ENCODE measurements at regions not wholly inside any gene's neighbourhood (a gene's known extent, or its start where the extent isn't known, plus 50 kb on each side); places are given as distances from the start of the nearest gene placed in this dataset.

DNA sequence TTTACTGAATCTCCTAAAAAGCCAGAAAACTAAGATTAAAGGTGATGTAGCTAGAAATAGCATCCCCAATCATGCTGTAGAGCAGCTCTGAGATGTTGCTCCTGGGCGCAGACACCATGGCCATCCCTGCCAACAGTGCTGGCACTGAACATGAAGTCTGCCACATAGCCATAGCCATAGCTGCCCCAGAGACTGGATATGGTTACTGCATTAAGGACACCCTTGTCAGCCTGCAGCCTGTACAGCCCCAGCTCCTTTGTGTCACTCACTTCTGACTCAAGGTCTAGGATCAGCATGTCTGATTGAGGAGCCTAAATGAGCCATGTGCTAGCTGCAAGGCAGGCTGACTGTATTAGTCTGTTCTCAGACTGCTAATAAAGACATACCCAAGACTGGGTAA, 284.6 kb downstream of the RPS24 start:
- no peaks in the 10 kb centered on the region for H4K20me1 ChIP-seq (ENCODE audit: insufficient read depth)
- H3K36me3 ChIP-seq (ENCODE audit: control insufficient read depth in 1 of 2, insufficient read depth in 2 of 2, low read length in 2 of 2) = no peaks in the 10 kb centered on the region
- no peak overlapping the region for H3K9ac ChIP-seq (ENCODE audit: low read length)
- H3K4me1 ChIP-seq (ENCODE audit: control insufficient read depth in 1 of 2, insufficient read depth in 2 of 2, low read length in 2 of 2) = no peaks in the 10 kb centered on the region
- no peak overlapping the region for H2AFZ ChIP-seq (ENCODE audit: low read depth, low read length, poor library complexity, severe bottlenecking)
- ChIA-PET POLR2A (no interaction called here), CTCF (no interaction called here), RAD21 (ENCODE audit: low non-redundant PET in 1 of 2, low total read pairs in 2 of 2, uncharacterized antibody in 2 of 2, unreplicated experiment in 2 of 2) (no interaction called here)
- H3K79me2 ChIP-seq (ENCODE audit: insufficient read depth, low read length) = no peaks in the 10 kb centered on the region
- TF ChIP-seq, protein P1, sequence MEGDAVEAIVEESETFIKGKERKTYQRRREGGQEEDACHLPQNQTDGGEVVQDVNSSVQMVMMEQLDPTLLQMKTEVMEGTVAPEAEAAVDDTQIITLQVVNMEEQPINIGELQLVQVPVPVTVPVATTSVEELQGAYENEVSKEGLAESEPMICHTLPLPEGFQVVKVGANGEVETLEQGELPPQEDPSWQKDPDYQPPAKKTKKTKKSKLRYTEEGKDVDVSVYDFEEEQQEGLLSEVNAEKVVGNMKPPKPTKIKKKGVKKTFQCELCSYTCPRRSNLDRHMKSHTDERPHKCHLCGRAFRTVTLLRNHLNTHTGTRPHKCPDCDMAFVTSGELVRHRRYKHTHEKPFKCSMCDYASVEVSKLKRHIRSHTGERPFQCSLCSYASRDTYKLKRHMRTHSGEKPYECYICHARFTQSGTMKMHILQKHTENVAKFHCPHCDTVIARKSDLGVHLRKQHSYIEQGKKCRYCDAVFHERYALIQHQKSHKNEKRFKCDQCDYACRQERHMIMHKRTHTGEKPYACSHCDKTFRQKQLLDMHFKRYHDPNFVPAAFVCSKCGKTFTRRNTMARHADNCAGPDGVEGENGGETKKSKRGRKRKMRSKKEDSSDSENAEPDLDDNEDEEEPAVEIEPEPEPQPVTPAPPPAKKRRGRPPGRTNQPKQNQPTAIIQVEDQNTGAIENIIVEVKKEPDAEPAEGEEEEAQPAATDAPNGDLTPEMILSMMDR (IDR thresholded peaks at IDR 0.05 in 2 of 3, conservative IDR thresholded peaks at IDR 0.05 in 1 of 3; ENCODE audit: borderline replicate concordance in 1 of 3, insufficient read depth in 1 of 3, low read depth in 2 of 3, low read length in 2 of 3) = no peak
- TF ChIP-seq EGR1 (IDR thresholded peaks at IDR 0.05; ENCODE audit: low read depth) (no peak), SIN3A (IDR thresholded peaks at IDR 0.05; ENCODE audit: low read depth) (no peak), JUND (IDR thresholded peaks at IDR 0.05) (no peak), CBX3 (IDR thresholded peaks at IDR 0.05; ENCODE audit: low read depth) (no peak), TCF7L2 (IDR thresholded peaks at IDR 0.05; ENCODE audit: borderline replicate concordance, extremely low read depth, insufficient read depth, insufficient read length) (no peak), POLR2AphosphoS5 (IDR thresholded peaks at IDR 0.05; ENCODE audit: low read depth, low read length) (no peak), CEBPB (IDR thresholded peaks at IDR 0.05; ENCODE audit: low read depth) (no peak), RAD21 (IDR thresholded peaks at IDR 0.05; ENCODE audit: low read depth) (no peak), ZFX (IDR thresholded peaks at IDR 0.05) (no peak), ZNF274 (IDR thresholded peaks at IDR 0.05; ENCODE audit: low read depth, low read length) (no peak), ELF1 (IDR thresholded peaks at IDR 0.05; ENCODE audit: borderline replicate concordance, low read depth) (no peak), EZH2 (IDR thresholded peaks at IDR 0.05) (no peak), POLR2A (IDR thresholded peaks at IDR 0.05; ENCODE audit: borderline replicate concordance, extremely low read depth, insufficient read depth, insufficient read length) (no peak), SRF (IDR thresholded peaks at IDR 0.05; ENCODE audit: low read depth) (no peak), EZH2phosphoT487 (IDR thresholded peaks at IDR 0.05; ENCODE audit: borderline replicate concordance) (no peak)
- TF ChIP-seq, protein P2, sequence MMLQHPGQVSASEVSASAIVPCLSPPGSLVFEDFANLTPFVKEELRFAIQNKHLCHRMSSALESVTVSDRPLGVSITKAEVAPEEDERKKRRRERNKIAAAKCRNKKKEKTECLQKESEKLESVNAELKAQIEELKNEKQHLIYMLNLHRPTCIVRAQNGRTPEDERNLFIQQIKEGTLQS (IDR thresholded peaks at IDR 0.05) = no peak
- TF ChIP-seq, protein P3, sequence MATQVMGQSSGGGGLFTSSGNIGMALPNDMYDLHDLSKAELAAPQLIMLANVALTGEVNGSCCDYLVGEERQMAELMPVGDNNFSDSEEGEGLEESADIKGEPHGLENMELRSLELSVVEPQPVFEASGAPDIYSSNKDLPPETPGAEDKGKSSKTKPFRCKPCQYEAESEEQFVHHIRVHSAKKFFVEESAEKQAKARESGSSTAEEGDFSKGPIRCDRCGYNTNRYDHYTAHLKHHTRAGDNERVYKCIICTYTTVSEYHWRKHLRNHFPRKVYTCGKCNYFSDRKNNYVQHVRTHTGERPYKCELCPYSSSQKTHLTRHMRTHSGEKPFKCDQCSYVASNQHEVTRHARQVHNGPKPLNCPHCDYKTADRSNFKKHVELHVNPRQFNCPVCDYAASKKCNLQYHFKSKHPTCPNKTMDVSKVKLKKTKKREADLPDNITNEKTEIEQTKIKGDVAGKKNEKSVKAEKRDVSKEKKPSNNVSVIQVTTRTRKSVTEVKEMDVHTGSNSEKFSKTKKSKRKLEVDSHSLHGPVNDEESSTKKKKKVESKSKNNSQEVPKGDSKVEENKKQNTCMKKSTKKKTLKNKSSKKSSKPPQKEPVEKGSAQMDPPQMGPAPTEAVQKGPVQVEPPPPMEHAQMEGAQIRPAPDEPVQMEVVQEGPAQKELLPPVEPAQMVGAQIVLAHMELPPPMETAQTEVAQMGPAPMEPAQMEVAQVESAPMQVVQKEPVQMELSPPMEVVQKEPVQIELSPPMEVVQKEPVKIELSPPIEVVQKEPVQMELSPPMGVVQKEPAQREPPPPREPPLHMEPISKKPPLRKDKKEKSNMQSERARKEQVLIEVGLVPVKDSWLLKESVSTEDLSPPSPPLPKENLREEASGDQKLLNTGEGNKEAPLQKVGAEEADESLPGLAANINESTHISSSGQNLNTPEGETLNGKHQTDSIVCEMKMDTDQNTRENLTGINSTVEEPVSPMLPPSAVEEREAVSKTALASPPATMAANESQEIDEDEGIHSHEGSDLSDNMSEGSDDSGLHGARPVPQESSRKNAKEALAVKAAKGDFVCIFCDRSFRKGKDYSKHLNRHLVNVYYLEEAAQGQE (IDR thresholded peaks at IDR 0.05; ENCODE audit: low read depth) = no peak
- TF ChIP-seq, protein P4, sequence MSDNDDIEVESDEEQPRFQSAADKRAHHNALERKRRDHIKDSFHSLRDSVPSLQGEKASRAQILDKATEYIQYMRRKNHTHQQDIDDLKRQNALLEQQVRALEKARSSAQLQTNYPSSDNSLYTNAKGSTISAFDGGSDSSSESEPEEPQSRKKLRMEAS (IDR thresholded peaks at IDR 0.05) = no peak
- TF ChIP-seq, protein P5, sequence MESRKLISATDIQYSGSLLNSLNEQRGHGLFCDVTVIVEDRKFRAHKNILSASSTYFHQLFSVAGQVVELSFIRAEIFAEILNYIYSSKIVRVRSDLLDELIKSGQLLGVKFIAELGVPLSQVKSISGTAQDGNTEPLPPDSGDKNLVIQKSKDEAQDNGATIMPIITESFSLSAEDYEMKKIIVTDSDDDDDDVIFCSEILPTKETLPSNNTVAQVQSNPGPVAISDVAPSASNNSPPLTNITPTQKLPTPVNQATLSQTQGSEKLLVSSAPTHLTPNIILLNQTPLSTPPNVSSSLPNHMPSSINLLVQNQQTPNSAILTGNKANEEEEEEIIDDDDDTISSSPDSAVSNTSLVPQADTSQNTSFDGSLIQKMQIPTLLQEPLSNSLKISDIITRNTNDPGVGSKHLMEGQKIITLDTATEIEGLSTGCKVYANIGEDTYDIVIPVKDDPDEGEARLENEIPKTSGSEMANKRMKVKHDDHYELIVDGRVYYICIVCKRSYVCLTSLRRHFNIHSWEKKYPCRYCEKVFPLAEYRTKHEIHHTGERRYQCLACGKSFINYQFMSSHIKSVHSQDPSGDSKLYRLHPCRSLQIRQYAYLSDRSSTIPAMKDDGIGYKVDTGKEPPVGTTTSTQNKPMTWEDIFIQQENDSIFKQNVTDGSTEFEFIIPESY (IDR thresholded peaks at IDR 0.05; ENCODE audit: extremely low read depth, insufficient replicate concordance, low read length) = no peak
- 0 out of 2 replicates have a peak, but pooled peaks cover 4% of the 10 kb centered on the region for H3K27me3 ChIP-seq (ENCODE audit: insufficient read depth, low read length)
- no peaks in the 10 kb centered on the region for H3K9me3 ChIP-seq (ENCODE audit: control insufficient read depth in 1 of 2, insufficient read depth in 1 of 2, low read depth in 1 of 2, low read length in 2 of 2)
- intact Hi-C loops (cut with micrococcal nuclease) = no loop called here
- H3K27ac ChIP-seq (ENCODE audit: low read depth, low read length) = no peak overlapping the region
- H3K9me2 ChIP-seq (ENCODE audit: insufficient read depth) = no peaks in the 10 kb centered on the region
- H3K4me2 ChIP-seq (ENCODE audit: low read length) = no peak overlapping the region
- ATAC-seq (no peak), DNase-seq (ENCODE audit: low read depth, low spot score) (no peak)
- no peak overlapping the region for H3K4me3 ChIP-seq (replicated peaks in 1 of 2; ENCODE audit: low read depth in 1 of 2, low read length in 2 of 2)
- no TSS peak for BruUV-seq (replicated peaks)

All from HCT116 (cell line).